Lower lobe of right lung (tissue), 2 donors: ENCODE measurements at regions not wholly inside any gene's neighbourhood (a gene's known extent, or its start where the extent isn't known, plus 50 kb on each side); places are given as distances from the start of the nearest gene placed in this dataset.

Experiments used
- ATAC-seq, 2 donors: fragments of 200-7000 bp; cut with Tn5 transposase; one replicate each; pipeline ENCODE4 v1.9.1; 2020 to 2022; ENCODE audit warnings: mild to moderate bottlenecking in 2 of 2, moderate library complexity in 2 of 2
- DNase-seq: peaks from one replicate; pipeline ENCODE4 v3.0.0-alpha.2; 2020
- H3K27ac ChIP-seq: fragments of 200-600 bp; one replicate; pipeline ENCODE4 v1.8.0; 2022
- H3K27me3 ChIP-seq: fragments of 200-600 bp; one replicate; pipeline ENCODE4 v1.8.0; 2022; ENCODE audit warnings: low read depth
- H3K36me3 ChIP-seq: fragments of 200-600 bp; one replicate; pipeline ENCODE4 v1.8.0; 2022; ENCODE audit warnings: mild to moderate bottlenecking
- H3K4me1 ChIP-seq: fragments of 200-600 bp; one replicate; pipeline ENCODE4 v1.8.0; 2022
- H3K4me3 ChIP-seq: fragments of 200-600 bp; one replicate; pipeline ENCODE4 v1.8.0; 2022; ENCODE audit warnings: mild to moderate bottlenecking
- H3K9me3 ChIP-seq: fragments of 200-600 bp; one replicate; pipeline ENCODE4 v1.8.0; 2022
- intact Hi-C: fragments of 100-400 bp; cut with DNase I; formaldehyde crosslinking; loops from one replicate; pipeline ENCODE4 v1.11.0; 2022
- TF ChIP-seq, protein P1 (sequence below): fragments of 200-600 bp; IDR thresholded peaks from one replicate; pipeline ENCODE4 v1.8.0; 2022; ENCODE audit warnings: antibody characterized with exemption, mild to moderate bottlenecking
- donor health status: DM: no; HTN: yes; CAD: no; lungs with severe emphysema.

- H3K9me3 ChIP-seq, result no peaks in the 10 kb centered on the region
- TF ChIP-seq, protein P1, sequence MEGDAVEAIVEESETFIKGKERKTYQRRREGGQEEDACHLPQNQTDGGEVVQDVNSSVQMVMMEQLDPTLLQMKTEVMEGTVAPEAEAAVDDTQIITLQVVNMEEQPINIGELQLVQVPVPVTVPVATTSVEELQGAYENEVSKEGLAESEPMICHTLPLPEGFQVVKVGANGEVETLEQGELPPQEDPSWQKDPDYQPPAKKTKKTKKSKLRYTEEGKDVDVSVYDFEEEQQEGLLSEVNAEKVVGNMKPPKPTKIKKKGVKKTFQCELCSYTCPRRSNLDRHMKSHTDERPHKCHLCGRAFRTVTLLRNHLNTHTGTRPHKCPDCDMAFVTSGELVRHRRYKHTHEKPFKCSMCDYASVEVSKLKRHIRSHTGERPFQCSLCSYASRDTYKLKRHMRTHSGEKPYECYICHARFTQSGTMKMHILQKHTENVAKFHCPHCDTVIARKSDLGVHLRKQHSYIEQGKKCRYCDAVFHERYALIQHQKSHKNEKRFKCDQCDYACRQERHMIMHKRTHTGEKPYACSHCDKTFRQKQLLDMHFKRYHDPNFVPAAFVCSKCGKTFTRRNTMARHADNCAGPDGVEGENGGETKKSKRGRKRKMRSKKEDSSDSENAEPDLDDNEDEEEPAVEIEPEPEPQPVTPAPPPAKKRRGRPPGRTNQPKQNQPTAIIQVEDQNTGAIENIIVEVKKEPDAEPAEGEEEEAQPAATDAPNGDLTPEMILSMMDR, result no peak
- no peaks in the 10 kb centered on the region for H3K27me3 ChIP-seq
- ATAC-seq (no peak), DNase-seq (no peak)
- H3K4me3 ChIP-seq, result no peak overlapping the region
- H3K27ac ChIP-seq, result no peak overlapping the region
- H3K4me1 ChIP-seq, result no peaks in the 10 kb centered on the region
- intact Hi-C loops, result no loop called here
- H3K36me3 ChIP-seq, result no peaks in the 10 kb centered on the region
Observed at GRCh38 chr1:56335394-56335793, 244.0 kb downstream of the PLPP3 start.

- Histone ChIP-seq H3K4me1 (no peaks in the 10 kb centered on the region), H3K9me3 (no peaks in the 10 kb centered on the region), H3K36me3 (no peaks in the 10 kb centered on the region), H3K4me3 (no peak overlapping the region), H3K27ac (no peak overlapping the region), H3K27me3 (no peaks in the 10 kb centered on the region)
- ATAC-seq, result no peak
- intact Hi-C loops, result no loop called here
- no peak for DNase-seq
- TF ChIP-seq, protein P1, result no peak
Observed at GRCh38 chr1:56334047-56334446, 245.3 kb downstream of the PLPP3 start.

DNA sequence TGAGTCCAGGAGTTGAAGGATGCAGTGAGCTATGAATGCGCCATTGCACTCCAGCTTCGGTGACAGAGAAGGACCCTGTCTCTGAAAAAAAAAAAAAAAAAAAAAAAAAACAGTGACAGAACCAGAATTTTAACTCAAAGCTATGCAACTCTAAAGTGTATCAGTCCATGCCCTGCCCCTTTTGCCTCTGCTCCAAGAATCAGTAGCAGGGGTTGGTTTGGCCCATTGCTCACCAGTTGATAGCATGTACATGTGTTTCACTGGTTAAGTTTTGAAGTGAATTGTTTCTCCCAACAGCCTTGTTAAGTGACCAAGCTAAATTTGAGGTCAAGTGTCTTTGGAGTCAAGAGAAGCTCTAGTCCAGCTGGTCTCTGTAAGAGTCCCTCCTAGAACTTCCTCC, 245.9 kb downstream of the PLPP3 start:
- DNase-seq (no peak), ATAC-seq (no peak)
- intact Hi-C loops, result no loop called here
- Histone ChIP-seq H3K27ac (no peak overlapping the region), H3K4me1 (no peaks in the 10 kb centered on the region), H3K27me3 (no peaks in the 10 kb centered on the region), H3K9me3 (no peaks in the 10 kb centered on the region), H3K36me3 (no peaks in the 10 kb centered on the region), H3K4me3 (no peak overlapping the region)
- TF ChIP-seq, protein P1, result no peak

- H3K36me3 ChIP-seq, result no peaks in the 10 kb centered on the region
- H3K27ac ChIP-seq, result no peak overlapping the region
- intact Hi-C loops, result no loop called here
- no peaks in the 10 kb centered on the region for H3K27me3 ChIP-seq
- TF ChIP-seq, protein P1, result no peak
- ATAC-seq (no peak), DNase-seq (no peak)
- H3K9me3 ChIP-seq, result no peaks in the 10 kb centered on the region
- no peak overlapping the region for H3K4me3 ChIP-seq
- H3K4me1 ChIP-seq, result no peaks in the 10 kb centered on the region
Observed at GRCh38 chr1:56331892-56332567, 247.3 kb downstream of the PLPP3 start.

GRCh38 chr1:56331207-56331891, 248.0 kb downstream of the PLPP3 start:
- H3K4me3 ChIP-seq, result no peak overlapping the region
- no peaks in the 10 kb centered on the region for H3K36me3 ChIP-seq
- H3K9me3 ChIP-seq, result no peaks in the 10 kb centered on the region
- no peaks in the 10 kb centered on the region for H3K27me3 ChIP-seq
- intact Hi-C loops, result no loop called here
- no peaks in the 10 kb centered on the region for H3K4me1 ChIP-seq
- ATAC-seq (no peak), DNase-seq (no peak)
- no peak overlapping the region for H3K27ac ChIP-seq
- TF ChIP-seq, protein P1, result no peak
